ENCODE measurements at regions not wholly inside any gene's neighbourhood (a gene's known extent, or its start where the extent isn't known, plus 50 kb on each side); places are given as distances from the start of the nearest gene placed in this dataset.

DNA sequence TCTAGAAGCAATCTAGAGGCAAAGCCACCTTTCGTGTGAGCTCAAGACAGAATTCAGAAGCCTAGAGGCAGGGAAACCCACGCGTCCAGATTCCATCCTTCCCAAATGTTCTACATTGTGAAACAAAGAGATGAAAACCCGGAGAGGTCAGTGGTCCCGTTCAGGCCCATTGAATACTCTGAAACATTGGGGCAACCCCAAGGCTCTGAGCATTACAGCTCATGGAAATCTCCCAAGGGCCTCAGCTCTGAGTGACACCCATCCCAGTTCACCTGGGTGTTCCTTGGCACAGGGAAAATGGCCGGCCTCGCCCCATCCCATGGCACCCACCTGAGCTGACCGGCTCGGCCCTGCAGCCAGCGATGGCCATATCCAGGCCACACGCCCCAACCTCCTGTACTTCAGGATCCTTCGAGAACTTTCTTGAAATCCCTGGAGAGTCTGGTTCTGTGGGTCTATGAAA lies 128.6 kb upstream of the FGF3 start:
- H3K23me2 ChIP-seq (ENCODE audit: low read depth, low read length), result peaks cover 6% of the 10 kb centered on the region; the same call in 1 of the 2 replicates
- H2BK120ac ChIP-seq (replicated peaks; ENCODE audit: low read depth, low read length), result no peak overlapping the region
- H3K56ac ChIP-seq (replicated peaks; ENCODE audit: insufficient read length, low read depth, low read length), result no peak overlapping the region
- H4K91ac ChIP-seq (replicated peaks; ENCODE audit: insufficient read length, low read length), result peak overlapping the region; percentile 76
- no peak overlapping the region for H3K4ac ChIP-seq (replicated peaks; ENCODE audit: insufficient read length, low read depth, low read length)
- no peaks in the 10 kb centered on the region for H3K79me1 ChIP-seq (ENCODE audit: low read depth, low read length)
- peaks cover 0 to 4% of the 10 kb centered on the region in 2 experiments; a peak in 1 of 4 replicates for H3K9me3 ChIP-seq (ENCODE audit: insufficient read depth in 2 of 2, low read depth in 1 of 2, low read length in 1 of 2)
- H3K14ac ChIP-seq (ENCODE audit: insufficient read length), result no peak overlapping the region
- no peak overlapping the region for H3K4me2 ChIP-seq (ENCODE audit: insufficient read depth in 1 of 2, low read depth in 2 of 2, low read length in 2 of 2)
- no peaks in the 10 kb centered on the region for H3K79me2 ChIP-seq (ENCODE audit: control insufficient read depth in 1 of 2, insufficient read depth in 2 of 2, low read length in 2 of 2)
- DNase-seq (ENCODE audit: low read depth in 1 of 2, low spot score in 2 of 2) (no peak), FAIRE-seq (no peak)
- no peak overlapping the region for H2AK5ac ChIP-seq (ENCODE audit: low read depth, low read length)
- no peak overlapping the region for H4K5ac ChIP-seq (ENCODE audit: insufficient read length, low read depth, low read length)
- no peaks in the 10 kb centered on the region for H3K36me3 ChIP-seq (ENCODE audit: control insufficient read depth in 2 of 4, insufficient read depth in 4 of 4, low read length in 3 of 4)
- no peak overlapping the region for H3K27ac ChIP-seq (ENCODE audit: low read depth, low read length)
- H3K4me1 ChIP-seq (replicated peaks in 1 of 4; ENCODE audit: control insufficient read depth in 3 of 4, insufficient read depth in 4 of 4, low read length in 3 of 4), result peaks cover 4 to 16% (median 9%) of the 10 kb centered on the region in 4 experiments; a peak in 6 of 7 replicates
- H3K23ac ChIP-seq (ENCODE audit: insufficient read length), result no peak overlapping the region
- CTCF ChIA-PET (ENCODE audit: partially characterized antibody), result interaction anchor here (0.8 to 8.6 kb wide), 32 partner anchors 7 to 339 kb away, joined by 3 to 103 read pairs (median 6); partner anchors contain the start of gene ANO1
- H2BK20ac ChIP-seq (ENCODE audit: low read length), result peak overlapping the region; percentile 37; the same call in 1 of the 2 replicates
- no peak overlapping the region for H3K9ac ChIP-seq (replicated peaks in 1 of 4; ENCODE audit: extremely low read depth in 1 of 4, low read depth in 3 of 4, low read length in 3 of 4)
- POLR2A ChIA-PET (ENCODE audit: partially characterized antibody), result interaction anchor here (0.7 to 0.9 kb wide), 2 partner anchors 249 to 257 kb away, joined by 3 read pairs; no protein-coding TSS in a partner anchor
- WGBS, 2 experiments (ENCODE audit: extremely low coverage in 1 of 2, insufficient coverage in 1 of 2, insufficient read length in 1 of 2, insufficient replicate concordance in 2 of 2, low coverage in 1 of 2, low lambda C conversion rate in 2 of 2, missing lambda C conversion rate in 1 of 2), result 91% methylated on average over 12 of the region's 12 CpGs; no CpG with 5 or more reads in 1 of the 2 experiments
- H3K4me3 ChIP-seq (ENCODE audit: extremely low read depth in 1 of 4, insufficient read depth in 2 of 4, low read depth in 3 of 4, low read length in 4 of 4), result no peak overlapping the region
- H3K18ac ChIP-seq (ENCODE audit: extremely low read depth, low read length), result 0 out of 2 replicates have a peak overlapping the region, but pooled peaks have one; percentile 27
- H2BK5ac ChIP-seq (ENCODE audit: low read depth, low read length), result no peak overlapping the region
- H2AFZ ChIP-seq (ENCODE audit: low read length), result no peak overlapping the region
- TF ChIP-seq RNF2 (IDR thresholded peaks at IDR 0.05; ENCODE audit: borderline replicate concordance, low read depth, low read length, missing control alignments, poor library complexity, severe bottlenecking) (no peak), KDM4A (IDR thresholded peaks at IDR 0.05; ENCODE audit: low read depth, low read length, severe bottlenecking) (no peak), YY1 (IDR thresholded peaks at IDR 0.05; ENCODE audit: low read depth, low read length) (peak; percentile 11; the same call in 1 of the 2 replicates), SIN3A (conservative IDR thresholded peaks at IDR 0.05 in 1 of 2, IDR thresholded peaks at IDR 0.05 in 1 of 2; ENCODE audit: low read depth in 1 of 2, low read length in 2 of 2) (no peak), POLR2A (IDR thresholded peaks at IDR 0.05; ENCODE audit: control extremely low read depth in 1 of 2, low read depth in 2 of 2, low read length in 2 of 2) (no peak)
- no peaks in the 10 kb centered on the region; a peak in 1 of 7 replicates for H3K27me3 ChIP-seq (replicated peaks in 1 of 4; ENCODE audit: control insufficient read depth in 3 of 4, extremely low read depth in 1 of 4, insufficient read depth in 3 of 4, low read length in 3 of 4)
- H4K20me1 ChIP-seq (replicated peaks in 1 of 2; ENCODE audit: control insufficient read depth in 1 of 2, insufficient read depth in 2 of 2, low read length in 2 of 2), result no peaks in the 10 kb centered on the region
- no peak overlapping the region for H2BK15ac ChIP-seq (ENCODE audit: low read length)
- H4K8ac ChIP-seq (ENCODE audit: extremely low read depth, insufficient read depth, low read length), result no peak overlapping the region
- no peak overlapping the region; the same call in 1 of the 2 replicates for H2BK12ac ChIP-seq (ENCODE audit: low read depth, low read length)
